ENCODE measurements at regions not wholly inside any gene's neighbourhood (a gene's known extent, or its start where the extent isn't known, plus 50 kb on each side); places are given as distances from the start of the nearest gene placed in this dataset.

DNA sequence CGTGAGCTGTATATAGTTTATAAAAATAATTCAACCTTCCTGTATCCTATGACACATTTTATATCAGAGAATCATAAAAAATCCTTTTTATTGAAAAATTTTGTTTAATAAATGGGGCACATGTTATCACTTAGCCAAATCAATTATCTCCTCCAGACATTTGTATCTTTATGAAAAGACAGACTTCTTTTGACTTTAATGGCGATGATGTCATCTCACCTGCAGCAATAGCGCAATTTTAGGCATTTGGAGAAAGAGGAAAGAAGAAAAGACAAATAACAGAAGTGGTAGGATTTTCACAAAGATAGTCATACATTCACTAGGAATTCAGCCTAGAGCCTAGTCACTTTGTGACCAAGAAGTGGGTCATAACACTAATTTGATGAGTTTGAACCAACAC, 444.5 kb downstream of the PREX1 start:
- TF ChIP-seq, protein P1, sequence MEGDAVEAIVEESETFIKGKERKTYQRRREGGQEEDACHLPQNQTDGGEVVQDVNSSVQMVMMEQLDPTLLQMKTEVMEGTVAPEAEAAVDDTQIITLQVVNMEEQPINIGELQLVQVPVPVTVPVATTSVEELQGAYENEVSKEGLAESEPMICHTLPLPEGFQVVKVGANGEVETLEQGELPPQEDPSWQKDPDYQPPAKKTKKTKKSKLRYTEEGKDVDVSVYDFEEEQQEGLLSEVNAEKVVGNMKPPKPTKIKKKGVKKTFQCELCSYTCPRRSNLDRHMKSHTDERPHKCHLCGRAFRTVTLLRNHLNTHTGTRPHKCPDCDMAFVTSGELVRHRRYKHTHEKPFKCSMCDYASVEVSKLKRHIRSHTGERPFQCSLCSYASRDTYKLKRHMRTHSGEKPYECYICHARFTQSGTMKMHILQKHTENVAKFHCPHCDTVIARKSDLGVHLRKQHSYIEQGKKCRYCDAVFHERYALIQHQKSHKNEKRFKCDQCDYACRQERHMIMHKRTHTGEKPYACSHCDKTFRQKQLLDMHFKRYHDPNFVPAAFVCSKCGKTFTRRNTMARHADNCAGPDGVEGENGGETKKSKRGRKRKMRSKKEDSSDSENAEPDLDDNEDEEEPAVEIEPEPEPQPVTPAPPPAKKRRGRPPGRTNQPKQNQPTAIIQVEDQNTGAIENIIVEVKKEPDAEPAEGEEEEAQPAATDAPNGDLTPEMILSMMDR (IDR thresholded peaks at IDR 0.05; ENCODE audit: insufficient read depth, low read length) = no peak
- DNase-seq (ENCODE audit: low read depth) = no peak
- H3K4me3 ChIP-seq (ENCODE audit: low read depth, low read length) = no peak overlapping the region

DNA sequence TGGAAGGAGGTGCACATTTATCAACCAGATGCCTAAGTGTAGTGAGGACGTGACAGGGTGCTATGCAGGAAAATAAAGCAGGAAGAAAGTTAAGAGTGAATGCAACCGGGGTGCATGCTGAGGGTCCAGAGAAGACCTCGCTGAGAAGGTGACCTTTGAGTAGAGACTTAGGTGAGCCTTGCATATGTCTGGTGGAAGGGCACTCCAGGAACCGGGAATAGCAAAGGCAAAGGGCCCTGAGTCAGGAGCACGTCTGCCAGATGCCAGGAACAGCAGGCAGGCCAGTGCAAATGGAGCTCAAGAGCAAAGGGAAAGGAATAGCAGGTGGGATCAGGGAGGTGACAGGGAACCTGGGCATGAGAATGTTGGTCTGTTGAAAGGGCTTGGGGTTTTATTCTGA, 445.5 kb downstream of the PREX1 start:
- TF ChIP-seq, protein P1 (IDR thresholded peaks at IDR 0.05; ENCODE audit: insufficient read depth, low read length) = no peak
- H3K4me3 ChIP-seq (ENCODE audit: low read depth, low read length) = no peak overlapping the region
- no peak for DNase-seq (ENCODE audit: low read depth)

DNA sequence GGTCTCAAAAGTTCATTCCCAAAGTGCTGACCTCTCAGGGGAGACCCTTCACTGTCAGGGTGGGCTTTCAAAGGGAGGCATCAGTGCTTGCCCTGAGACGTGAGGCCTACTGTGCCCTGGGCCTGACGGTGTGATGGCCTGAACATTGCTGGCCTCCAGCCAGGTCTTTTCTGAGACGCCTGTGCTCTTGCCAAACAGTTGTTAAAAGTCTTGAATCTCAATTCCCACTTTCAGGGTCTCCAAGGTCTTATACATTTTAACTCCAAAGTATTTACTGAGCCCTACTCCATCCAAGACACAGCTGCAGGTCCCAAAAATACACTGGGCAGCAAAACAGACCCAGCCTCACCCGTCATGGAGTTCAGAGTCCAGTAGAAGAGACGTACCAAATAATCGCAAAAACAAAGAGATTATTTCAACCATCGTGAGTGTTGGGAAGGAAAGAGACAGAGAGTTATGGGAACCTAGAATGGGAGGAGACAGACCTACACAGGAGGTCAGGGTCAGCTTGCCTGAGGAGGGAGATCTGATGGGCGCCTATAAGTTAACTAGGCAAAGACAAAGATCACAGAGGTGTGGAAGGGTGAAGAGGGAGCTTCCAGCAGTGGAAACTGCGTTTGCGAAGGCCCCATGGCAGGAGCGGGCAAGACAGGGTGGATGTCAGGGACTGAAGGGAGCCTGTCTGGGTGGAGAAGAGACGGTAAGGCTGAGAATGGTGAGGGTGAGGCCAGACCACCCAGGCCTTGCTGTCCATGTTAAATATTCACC, 446.3 kb downstream of the PREX1 start:
- no peak overlapping the region for H3K4me3 ChIP-seq (ENCODE audit: low read depth, low read length)
- TF ChIP-seq, protein P1 (IDR thresholded peaks at IDR 0.05; ENCODE audit: insufficient read depth, low read length) = no peak
- no peak for DNase-seq (ENCODE audit: low read depth)

DNA sequence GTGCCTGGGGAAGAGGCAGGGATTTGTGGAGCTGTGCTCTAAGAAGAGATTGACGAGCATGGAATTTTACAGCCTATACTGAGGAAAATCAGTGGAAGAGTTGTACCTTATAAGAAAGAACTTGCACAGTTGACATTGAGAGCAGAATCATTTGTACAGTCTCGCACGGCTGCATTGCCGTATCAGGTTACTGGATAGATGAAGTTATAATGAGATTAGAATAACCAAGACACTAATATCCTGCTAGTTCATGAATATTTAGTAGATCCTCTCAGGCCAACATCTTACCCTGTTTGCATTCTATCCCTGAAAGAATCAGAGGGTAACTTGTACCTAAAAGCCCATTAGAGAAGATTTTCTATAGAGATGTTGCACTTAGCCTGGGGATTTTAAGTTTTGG, 447.1 kb downstream of the PREX1 start:
- TF ChIP-seq, protein P1 (IDR thresholded peaks at IDR 0.05; ENCODE audit: insufficient read depth, low read length) = no peak
- DNase-seq (ENCODE audit: low read depth) = no peak
- no peak overlapping the region for H3K4me3 ChIP-seq (ENCODE audit: low read depth, low read length)

DNA sequence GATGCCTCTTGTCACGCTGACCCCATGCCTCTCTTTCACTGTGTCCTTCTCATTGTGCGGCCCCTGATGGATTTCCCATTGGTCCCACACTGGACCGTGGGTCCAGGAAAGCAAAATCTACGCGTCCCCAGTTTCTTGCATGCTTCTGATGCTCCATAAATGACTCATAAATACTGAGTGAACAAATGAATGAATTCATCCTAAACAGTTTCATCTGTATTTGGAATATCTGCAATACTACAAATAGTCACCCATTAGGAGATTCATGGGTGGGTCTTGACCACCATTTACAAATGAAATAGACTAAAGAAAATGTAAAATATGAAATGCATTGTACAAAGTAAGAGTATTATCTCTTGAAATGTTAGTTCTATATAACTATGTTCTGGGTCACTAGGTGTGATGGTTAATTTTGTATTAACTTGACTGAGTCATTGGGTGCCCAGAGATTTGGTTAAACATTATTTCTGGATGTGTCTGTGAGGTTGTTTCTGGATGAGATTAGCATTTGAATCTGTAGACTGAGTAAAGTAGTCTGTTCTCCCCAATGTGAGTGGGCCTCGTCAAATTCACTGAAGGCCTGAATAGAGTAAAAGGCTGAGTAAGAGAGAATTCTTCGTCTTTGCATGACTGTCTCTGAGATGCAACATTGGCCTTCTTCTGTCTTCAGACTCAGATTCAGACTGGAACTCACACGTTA, 448.7 kb downstream of the PREX1 start:
- H3K4me3 ChIP-seq (ENCODE audit: low read depth, low read length) = no peak overlapping the region
- TF ChIP-seq, protein P1 (IDR thresholded peaks at IDR 0.05; ENCODE audit: insufficient read depth, low read length) = no peak
- no peak for DNase-seq (ENCODE audit: low read depth)

DNA sequence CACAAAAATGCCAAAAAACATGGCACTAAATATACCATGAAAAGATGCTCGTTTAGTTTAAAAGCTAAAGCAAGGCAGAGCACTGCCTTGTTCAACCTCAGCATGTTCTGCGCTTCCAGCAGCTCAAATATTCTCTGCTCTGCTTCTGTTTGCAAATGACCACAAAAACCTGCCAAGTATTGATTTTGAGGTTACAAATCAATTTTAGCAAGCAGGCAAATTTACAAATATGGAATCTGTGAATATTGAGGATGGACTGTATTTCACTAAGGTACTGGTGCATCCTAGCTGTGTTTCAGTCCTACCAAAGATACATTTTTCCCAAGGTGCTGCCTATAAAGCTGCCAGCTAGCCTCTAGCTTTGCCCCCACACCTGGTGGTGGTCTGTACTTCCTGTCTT, 449.9 kb downstream of the PREX1 start:
- no peak for DNase-seq (ENCODE audit: low read depth)
- H3K4me3 ChIP-seq (ENCODE audit: low read depth, low read length) = no peak overlapping the region
- TF ChIP-seq, protein P1 (IDR thresholded peaks at IDR 0.05; ENCODE audit: insufficient read depth, low read length) = no peak
